Breast epithelium (tissue), 4 donors: ENCODE measurements at regions not wholly inside any gene's neighbourhood (a gene's known extent, or its start where the extent isn't known, plus 50 kb on each side); places are given as distances from the start of the nearest gene placed in this dataset.

ENCODE experiments used
- DNase-seq, 2 donors: peaks; one replicate each; pipeline ENCODE4 v3.0.0-alpha.2; 2019; ENCODE audit warnings: low spot score in 2 of 2
- H3K27ac ChIP-seq, 2 donors: fragments of 200-600 bp; sonication (generic) in 1 of 2; one replicate each; pipeline ENCODE4 v1.5.1; 2016 to 2019; ENCODE audit warnings: mild to moderate bottlenecking in 1 of 2
- H3K27me3 ChIP-seq, 2 donors: fragments of 200-600 bp; sonication (generic) in 1 of 2; one replicate each; pipeline versions ENCODE4 v1.5.1 to v1.6.0; 2017 to 2019; ENCODE audit warnings: control low read depth in 1 of 2, mild to moderate bottlenecking in 1 of 2
- H3K36me3 ChIP-seq: fragments of 200-600 bp; one replicate; pipeline ENCODE4 v1.5.1; 2019
- H3K4me1 ChIP-seq, 2 donors: fragments of 200-600 bp; sonication (generic); one replicate each; pipeline ENCODE4 v1.5.1; 2016 to 2019; ENCODE audit warnings: control low read depth in 1 of 2
- H3K4me3 ChIP-seq, 3 donors: fragments of 200-600 bp; sonication (generic); 1 replicate in 2 of 3; 2 replicates in 1 of 3; pipeline ENCODE4 v1.5.1; 2016 to 2019; ENCODE audit warnings: mild to moderate bottlenecking in 3 of 3, moderate library complexity in 2 of 3
- H3K9me3 ChIP-seq, 2 donors: fragments of 200-600 bp; sonication (generic) in 1 of 2; one replicate each; pipeline ENCODE4 v1.5.1; 2016 to 2019; ENCODE audit warnings: control low read depth in 1 of 2
- CTCF ChIP-seq, 3 donors: fragments of 450-650 bp; IDR thresholded peaks; one replicate each; pipeline ENCODE4 v1.5.1; 2016 to 2017; ENCODE audit warnings: antibody characterized with exemption in 3 of 3, mild to moderate bottlenecking in 3 of 3, moderate library complexity in 3 of 3
- POLR2A ChIP-seq: fragments of 450-650 bp; IDR thresholded peaks from one replicate; pipeline ENCODE4 v1.6.1; 2016; ENCODE audit warnings: antibody characterized with exemption, mild to moderate bottlenecking, moderate library complexity
- POLR2AphosphoS5 ChIP-seq, 3 donors: sonication (generic); formaldehyde crosslinking; IDR thresholded peaks; one replicate each; pipeline ENCODE4 v1.6.1; 2017; ENCODE audit warnings: antibody characterized with exemption in 3 of 3
- intact Hi-C: fragments of 100-400 bp; cut with DNase I; formaldehyde crosslinking; loops from one replicate; pipeline ENCODE4 v1.15.1; 2023; ENCODE audit warnings: low total_unique reads

GRCh38 chr6:3540253-3540820 lies 83.5 kb upstream of the SLC22A23 start:
- H3K27me3 ChIP-seq = no peaks in the 10 kb centered on the region
- H3K27ac ChIP-seq = no peak overlapping the region
- TF ChIP-seq POLR2AphosphoS5 (IDR thresholded peaks at IDR 0.05) = no peak
- H3K4me1 ChIP-seq = no peaks in the 10 kb centered on the region
- H3K4me3 ChIP-seq = no peak overlapping the region
- no peaks in the 10 kb centered on the region for H3K9me3 ChIP-seq
- H3K36me3 ChIP-seq = no peaks in the 10 kb centered on the region
- intact Hi-C loops = loop anchor here (10.0 kb wide), 1 partner anchor 1116 kb away; no protein-coding TSS in a partner anchor
- no peak for DNase-seq

GRCh38 chr6:3538536-3538935 lies 81.7 kb upstream of the SLC22A23 start:
- H3K9me3 ChIP-seq = no peaks in the 10 kb centered on the region
- H3K27ac ChIP-seq = no peak overlapping the region
- H3K4me1 ChIP-seq = no peaks in the 10 kb centered on the region
- H3K36me3 ChIP-seq = no peaks in the 10 kb centered on the region
- intact Hi-C loops = no loop called here
- no peak overlapping the region for H3K4me3 ChIP-seq
- TF ChIP-seq CTCF (IDR thresholded peaks at IDR 0.05) = no peak
- DNase-seq = no peak
- no peaks in the 10 kb centered on the region for H3K27me3 ChIP-seq

GRCh38 chr6:3536901-3537300 lies 80.1 kb upstream of the SLC22A23 start:
- TF ChIP-seq POLR2A (no peak), POLR2AphosphoS5 (IDR thresholded peaks at IDR 0.05) (no peak), CTCF (IDR thresholded peaks at IDR 0.05) (no peak)
- Histone ChIP-seq H3K27ac (no peak overlapping the region), H3K9me3 (no peaks in the 10 kb centered on the region), H3K4me1 (no peaks in the 10 kb centered on the region), H3K36me3 (no peaks in the 10 kb centered on the region), H3K27me3 (no peaks in the 10 kb centered on the region), H3K4me3 (no peak overlapping the region)
- intact Hi-C loops = no loop called here
- DNase-seq = no peak

- TF ChIP-seq POLR2A (no peak), POLR2AphosphoS5 (IDR thresholded peaks at IDR 0.05) (no peak), CTCF (IDR thresholded peaks at IDR 0.05) (no peak)
- no peaks in the 10 kb centered on the region for H3K4me1 ChIP-seq
- no peak overlapping the region for H3K27ac ChIP-seq
- DNase-seq = no peak
- no peaks in the 10 kb centered on the region for H3K36me3 ChIP-seq
- H3K27me3 ChIP-seq = no peaks in the 10 kb centered on the region
- intact Hi-C loops = no loop called here
- no peak overlapping the region for H3K4me3 ChIP-seq
- H3K9me3 ChIP-seq = no peaks in the 10 kb centered on the region
These were observed 79.1 kb upstream of the SLC22A23 start for GRCh38 chr6:3535776-3536435.

- TF ChIP-seq POLR2AphosphoS5 (IDR thresholded peaks at IDR 0.05) (no peak), CTCF (IDR thresholded peaks at IDR 0.05) (no peak), POLR2A (no peak)
- Histone ChIP-seq H3K27ac (no peak overlapping the region), H3K27me3 (no peaks in the 10 kb centered on the region), H3K4me3 (no peak overlapping the region), H3K9me3 (no peaks in the 10 kb centered on the region), H3K36me3 (no peaks in the 10 kb centered on the region), H3K4me1 (no peaks in the 10 kb centered on the region)
- DNase-seq = no peak
- intact Hi-C loops = no loop called here
These were observed 78.4 kb upstream of the SLC22A23 start for GRCh38 chr6:3535033-3535775.
